Thoracic aorta (tissue), 2 donors: ENCODE measurements at regions not wholly inside any gene's neighbourhood (a gene's known extent, or its start where the extent isn't known, plus 50 kb on each side); places are given as distances from the start of the nearest gene placed in this dataset.

Source experiments
- ATAC-seq: fragments of 150-250 bp; one replicate; pipeline ENCODE4 v1.8.0; 2017; ENCODE audit warnings: low read depth; ENCODE audit not compliant: insufficient number of reproducible peaks, low FRiP score
- DNase-seq: peaks from one replicate; pipeline ENCODE4 v3.0.0-alpha.2; 2020; ENCODE audit warnings: low spot score
- H3K27ac ChIP-seq, 2 donors: fragments of 200-600 bp; sonication (generic); 1 replicate in 1 of 2; 2 replicates in 1 of 2; pipeline ENCODE4 v1.5.1; 2016; ENCODE audit warnings: mild to moderate bottlenecking in 2 of 2, moderate library complexity in 2 of 2
- H3K27me3 ChIP-seq: fragments of 200-600 bp; sonication (generic); replicated peaks from 2 replicates; pipeline ENCODE4 v1.6.0; 2016; ENCODE audit warnings: mild to moderate bottlenecking; ENCODE audit not compliant: insufficient read depth
- H3K36me3 ChIP-seq: fragments of 200-600 bp; sonication (generic); one replicate; pipeline ENCODE4 v1.5.1; 2016
- H3K4me1 ChIP-seq, 2 donors: fragments of 200-600 bp; sonication (generic); 1 replicate in 1 of 2; 2 replicates in 1 of 2; pipeline versions ENCODE4 v1.5.1 to v1.6.0; 2016; ENCODE audit warnings: low read depth in 2 of 2, mild to moderate bottlenecking in 1 of 2; ENCODE audit not compliant: control insufficient read depth in 1 of 2
- H3K4me3 ChIP-seq: fragments of 200-600 bp; sonication (generic); 2 replicates; pipeline ENCODE4 v1.5.1; 2016; ENCODE audit warnings: mild to moderate bottlenecking
- H3K9me3 ChIP-seq: fragments of 200-600 bp; sonication (generic); 2 replicates; pipeline ENCODE4 v1.5.1; 2016
- TF ChIP-seq, protein P1 (sequence below): fragments of 200-600 bp; sonication (generic); IDR thresholded peaks from one replicate; pipeline ENCODE4 v1.5.1; 2019; ENCODE audit warnings: antibody characterized with exemption

DNA sequence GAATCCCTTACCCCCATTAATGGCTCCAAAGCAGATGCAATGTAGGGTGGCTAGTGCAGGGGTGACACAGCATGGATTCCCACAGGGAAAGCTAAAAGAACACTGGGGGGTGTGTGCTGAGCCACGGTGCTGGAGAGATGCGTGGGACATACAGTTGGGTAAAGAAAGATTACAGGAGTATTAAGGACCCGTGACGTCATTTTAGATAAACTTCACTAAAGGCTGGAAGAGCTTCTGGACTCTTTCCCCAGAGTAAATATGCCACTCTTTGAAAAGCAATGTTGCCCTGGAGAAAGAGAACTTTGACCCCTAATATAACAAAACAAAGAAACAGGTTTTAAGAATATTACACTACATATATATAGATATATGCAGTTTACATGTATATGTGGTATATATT is 481.5 kb upstream of the VSTM2A start:
- no peaks in the 10 kb centered on the region for H3K36me3 ChIP-seq
- H3K4me1 ChIP-seq, result no peaks in the 10 kb centered on the region
- no peaks in the 10 kb centered on the region for H3K9me3 ChIP-seq
- no peak for DNase-seq
- TF ChIP-seq, protein P1, sequence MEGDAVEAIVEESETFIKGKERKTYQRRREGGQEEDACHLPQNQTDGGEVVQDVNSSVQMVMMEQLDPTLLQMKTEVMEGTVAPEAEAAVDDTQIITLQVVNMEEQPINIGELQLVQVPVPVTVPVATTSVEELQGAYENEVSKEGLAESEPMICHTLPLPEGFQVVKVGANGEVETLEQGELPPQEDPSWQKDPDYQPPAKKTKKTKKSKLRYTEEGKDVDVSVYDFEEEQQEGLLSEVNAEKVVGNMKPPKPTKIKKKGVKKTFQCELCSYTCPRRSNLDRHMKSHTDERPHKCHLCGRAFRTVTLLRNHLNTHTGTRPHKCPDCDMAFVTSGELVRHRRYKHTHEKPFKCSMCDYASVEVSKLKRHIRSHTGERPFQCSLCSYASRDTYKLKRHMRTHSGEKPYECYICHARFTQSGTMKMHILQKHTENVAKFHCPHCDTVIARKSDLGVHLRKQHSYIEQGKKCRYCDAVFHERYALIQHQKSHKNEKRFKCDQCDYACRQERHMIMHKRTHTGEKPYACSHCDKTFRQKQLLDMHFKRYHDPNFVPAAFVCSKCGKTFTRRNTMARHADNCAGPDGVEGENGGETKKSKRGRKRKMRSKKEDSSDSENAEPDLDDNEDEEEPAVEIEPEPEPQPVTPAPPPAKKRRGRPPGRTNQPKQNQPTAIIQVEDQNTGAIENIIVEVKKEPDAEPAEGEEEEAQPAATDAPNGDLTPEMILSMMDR, result no peak
- ATAC-seq, result no peak
- no peak overlapping the region for H3K4me3 ChIP-seq
- H3K27me3 ChIP-seq, result no peaks in the 10 kb centered on the region
- H3K27ac ChIP-seq, result no peak overlapping the region

DNA sequence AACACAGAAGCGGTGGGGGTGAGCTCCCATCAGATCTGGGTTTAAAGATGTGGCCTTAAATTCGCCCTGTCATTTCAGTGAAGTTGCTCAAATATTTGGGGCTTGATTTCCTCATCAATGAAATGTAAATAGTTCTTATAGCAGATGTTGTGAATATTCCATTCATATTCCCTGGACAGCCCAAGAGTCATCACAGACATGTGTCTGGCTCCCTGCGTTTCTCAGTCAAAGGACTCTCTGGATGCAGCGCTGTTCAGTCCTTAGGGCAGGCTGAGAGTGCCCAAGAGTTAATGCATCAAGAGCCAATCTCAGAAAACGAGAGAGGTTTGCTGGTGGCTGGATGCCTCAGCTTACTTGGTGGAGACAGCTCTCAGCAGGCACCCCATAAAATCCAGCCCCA is 475.5 kb upstream of the VSTM2A start:
- H3K27me3 ChIP-seq, result no peaks in the 10 kb centered on the region
- no peaks in the 10 kb centered on the region for H3K36me3 ChIP-seq
- H3K4me1 ChIP-seq, result no peaks in the 10 kb centered on the region
- H3K4me3 ChIP-seq, result no peak overlapping the region
- ATAC-seq, result no peak
- TF ChIP-seq, protein P1, result no peak
- no peaks in the 10 kb centered on the region for H3K9me3 ChIP-seq
- no peak for DNase-seq
- H3K27ac ChIP-seq, result no peak overlapping the region

DNA sequence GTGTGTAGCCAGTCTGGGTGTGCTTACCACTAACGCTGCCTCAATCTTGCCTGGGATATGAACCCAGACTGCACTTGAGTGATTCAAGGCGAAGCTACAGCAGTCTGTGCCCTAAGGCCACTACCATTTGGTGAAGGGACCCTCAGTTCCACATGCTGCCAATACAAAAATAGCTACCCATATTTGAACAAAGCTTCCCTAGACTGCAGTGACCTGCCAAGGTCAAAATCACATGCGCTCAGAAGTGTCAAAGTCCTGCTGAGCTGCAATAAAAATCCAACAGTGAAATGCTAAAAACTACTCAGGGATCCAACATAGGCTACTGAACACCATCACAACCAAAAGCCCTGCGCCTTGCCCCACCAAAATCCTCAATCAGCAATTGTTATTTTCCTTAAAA is 472.3 kb upstream of the VSTM2A start:
- H3K9me3 ChIP-seq, result no peaks in the 10 kb centered on the region
- no peaks in the 10 kb centered on the region for H3K4me1 ChIP-seq
- no peak for DNase-seq
- no peaks in the 10 kb centered on the region for H3K36me3 ChIP-seq
- TF ChIP-seq, protein P1, result no peak
- no peaks in the 10 kb centered on the region for H3K27me3 ChIP-seq
- H3K27ac ChIP-seq, result no peak overlapping the region
- H3K4me3 ChIP-seq, result no peak overlapping the region
- ATAC-seq, result no peak

DNA sequence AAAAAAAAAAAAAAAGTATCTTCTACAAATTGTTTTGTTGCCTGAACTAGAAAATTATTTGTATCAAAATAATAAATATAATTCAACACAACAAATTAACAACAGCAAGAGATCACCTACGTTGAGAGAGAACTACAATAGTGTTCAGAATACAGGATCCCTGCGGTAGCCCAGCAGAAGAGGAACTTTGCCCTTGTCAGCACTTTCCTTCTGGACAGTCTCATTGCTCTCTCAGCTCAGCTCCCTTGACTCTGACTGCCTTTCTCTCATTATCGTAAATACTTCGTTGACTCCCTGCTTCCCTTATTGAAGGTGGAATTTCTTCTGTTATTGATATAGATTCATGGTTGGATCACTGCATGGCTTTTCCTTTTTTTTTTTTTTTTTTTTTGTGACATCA is 469.5 kb upstream of the VSTM2A start:
- Histone ChIP-seq H3K4me1 (no peaks in the 10 kb centered on the region), H3K27ac (no peak overlapping the region), H3K36me3 (no peaks in the 10 kb centered on the region), H3K4me3 (no peak overlapping the region), H3K9me3 (no peaks in the 10 kb centered on the region), H3K27me3 (no peaks in the 10 kb centered on the region)
- DNase-seq (no peak), ATAC-seq (no peak)
- TF ChIP-seq, protein P1, result no peak

DNA sequence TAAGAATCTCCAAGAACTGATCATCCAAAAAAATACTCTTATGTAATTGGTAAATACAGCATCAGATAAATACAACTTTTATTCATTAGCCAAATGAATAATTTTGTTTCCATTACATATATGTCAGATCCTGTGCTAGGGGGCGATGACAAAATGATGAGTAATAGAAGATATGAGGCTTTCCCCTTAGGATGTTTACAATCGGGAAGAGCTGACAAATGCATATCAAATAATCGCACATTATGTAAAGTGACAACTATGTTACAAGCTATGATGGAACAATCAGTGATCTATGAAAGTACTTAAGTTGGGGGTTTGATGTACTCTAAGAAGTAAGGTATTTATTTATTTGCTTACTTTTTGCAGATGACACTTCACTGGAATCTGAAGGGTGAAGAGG is 465.6 kb upstream of the VSTM2A start:
- Histone ChIP-seq H3K9me3 (no peaks in the 10 kb centered on the region), H3K36me3 (no peaks in the 10 kb centered on the region), H3K4me1 (no peaks in the 10 kb centered on the region), H3K27ac (no peak overlapping the region), H3K4me3 (no peak overlapping the region), H3K27me3 (no peaks in the 10 kb centered on the region)
- no peak for ATAC-seq
- TF ChIP-seq, protein P1, result no peak
- no peak for DNase-seq
